Neural cell (in vitro differentiated cells): ENCODE measurements at regions not wholly inside any gene's neighbourhood (a gene's known extent, or its start where the extent isn't known, plus 50 kb on each side); places are given as distances from the start of the nearest gene placed in this dataset.

Experiments used
- H2AFZ ChIP-seq: fragments of 200-600, 300-800 bp; sonication (generic), shearing (Covaris generic); 2 replicates; pipeline ENCODE4 v1.6.0; 2014; ENCODE audit warnings: low read depth, mild to moderate bottlenecking, antibody characterized with exemption, low read length, moderate library complexity
- H3F3A ChIP-seq: fragments of 200-600 bp; shearing (Covaris generic); 2 replicates; pipeline ENCODE4 v1.6.1; 2016; ENCODE audit warnings: mild to moderate bottlenecking, moderate library complexity, mixed read lengths, antibody characterized with exemption, low read length; ENCODE audit not compliant: insufficient read depth, poor library complexity, severe bottlenecking
- H3K27ac ChIP-seq: fragments of 200-600, 300-800 bp; sonication (generic), shearing (Covaris generic); 2 replicates; pipeline ENCODE4 v1.5.1; 2014; ENCODE audit warnings: mild to moderate bottlenecking, low read length, moderate library complexity
- H3K27me3 ChIP-seq: fragments of 300-800, 200-600 bp; sonication (generic), shearing (Covaris generic); 2 replicates; pipeline ENCODE4 v1.6.0; 2014; ENCODE audit warnings: mild to moderate bottlenecking, low read depth, low read length, moderate library complexity; ENCODE audit not compliant: insufficient read depth
- H3K36me3 ChIP-seq: fragments of 300-800, 200-600 bp; sonication (generic), shearing (Covaris generic); 2 replicates; pipeline ENCODE4 v1.5.1; 2014; ENCODE audit warnings: mild to moderate bottlenecking, antibody characterized with exemption, low read length, moderate library complexity; ENCODE audit not compliant: insufficient read depth
- H3K4me2 ChIP-seq: fragments of 300-800, 200-600 bp; sonication (generic), shearing (Covaris generic); 2 replicates; pipeline ENCODE4 v1.6.0; 2014; ENCODE audit warnings: mild to moderate bottlenecking, low read length
- H3K4me3 ChIP-seq: fragments of 300-800, 200-600 bp; sonication (generic), shearing (Covaris generic); 2 replicates; pipeline ENCODE4 v1.5.1; 2014; ENCODE audit warnings: mild to moderate bottlenecking, low read length, moderate library complexity
- H3K79me2 ChIP-seq: fragments of 200-600 bp; shearing (Covaris generic); replicated peaks from 2 replicates; pipeline ENCODE4 v1.6.0; 2014; ENCODE audit warnings: mild to moderate bottlenecking, low read length, moderate library complexity; ENCODE audit not compliant: insufficient read depth
- H3K9ac ChIP-seq: fragments of 300-800, 200-600 bp; sonication (generic), shearing (Covaris generic); 2 replicates; pipeline ENCODE4 v1.6.1; 2016; ENCODE audit warnings: mild to moderate bottlenecking, low read length, mixed read lengths
- H3K9me2 ChIP-seq: fragments of 200-600 bp; shearing (Covaris generic); 2 replicates; pipeline ENCODE4 v1.6.1; 2016; ENCODE audit warnings: mild to moderate bottlenecking, low read length, mixed read lengths; ENCODE audit not compliant: insufficient read depth
- H3K9me3 ChIP-seq: fragments of 200-600, 300-800 bp; sonication (generic), shearing (Covaris generic); 2 replicates; pipeline ENCODE4 v1.6.1; 2016; ENCODE audit warnings: mild to moderate bottlenecking, mixed run types, low read length, moderate library complexity, mixed read lengths
- H4K20me1 ChIP-seq: fragments of 200-600 bp; shearing (Covaris generic); 2 replicates; pipeline ENCODE4 v1.6.1; 2016; ENCODE audit warnings: mild to moderate bottlenecking, mixed run types; ENCODE audit not compliant: insufficient read depth
- CTCF ChIP-seq: fragments of 450-650 bp; IDR thresholded peaks from 2 replicates; pipeline ENCODE4 v1.5.1; 2014; ENCODE audit warnings: antibody characterized with exemption, mild to moderate bottlenecking, moderate library complexity; ENCODE audit not compliant: poor library complexity, severe bottlenecking
- EP300 ChIP-seq: fragments of 450-650 bp; conservative IDR thresholded peaks from 2 replicates; pipeline ENCODE4 v1.6.1; 2014; ENCODE audit warnings: antibody characterized with exemption, mild to moderate bottlenecking, moderate library complexity; ENCODE audit not compliant: poor library complexity, severe bottlenecking
- EZH2 ChIP-seq: fragments of 200-600, 300-800 bp; shearing (Covaris generic), sonication (generic); IDR thresholded peaks from 2 replicates; pipeline ENCODE4 v1.6.1; 2014; ENCODE audit warnings: antibody characterized with exemption, low read length, borderline replicate concordance, mild to moderate bottlenecking; ENCODE audit not compliant: insufficient read depth, poor library complexity, severe bottlenecking
- MXI1 ChIP-seq: fragments of 450-650 bp; conservative IDR thresholded peaks from 2 replicates; pipeline ENCODE4 v1.6.1; 2014; ENCODE audit warnings: antibody characterized with exemption, mild to moderate bottlenecking; ENCODE audit not compliant: poor library complexity, severe bottlenecking
- POLR2AphosphoS5 ChIP-seq: IDR thresholded peaks from 2 replicates; pipeline ENCODE4 v1.6.1; 2012
- RAD21 ChIP-seq: fragments of 450-650 bp; conservative IDR thresholded peaks from 2 replicates; pipeline ENCODE4 v1.6.1; 2014; ENCODE audit warnings: antibody characterized with exemption, mild to moderate bottlenecking, moderate library complexity
- REST ChIP-seq: IDR thresholded peaks from 2 replicates; pipeline ENCODE4 v1.6.1; 2012; ENCODE audit warnings: borderline replicate concordance
- SMC3 ChIP-seq: fragments of 450-650 bp; conservative IDR thresholded peaks from 2 replicates; pipeline ENCODE4 v1.6.1; 2014; ENCODE audit warnings: antibody characterized with exemption, mild to moderate bottlenecking, moderate library complexity; ENCODE audit not compliant: poor library complexity
- TAF1 ChIP-seq: IDR thresholded peaks from 2 replicates; pipeline ENCODE4 v1.6.1; 2012; ENCODE audit warnings: low read depth

- Histone ChIP-seq H3K79me2 (no peaks in the 10 kb centered on the region), H2AFZ (no peak overlapping the region), H3K36me3 (no peaks in the 10 kb centered on the region), H3K9me2 (no peaks in the 10 kb centered on the region), H3K27ac (peak overlapping the region; percentile 80), H3K4me3 (peak overlapping the region; percentile 59), H4K20me1 (no peaks in the 10 kb centered on the region), H3K27me3 (no peaks in the 10 kb centered on the region), H3K9me3 (no peaks in the 10 kb centered on the region), H3F3A (peaks cover 3% of the 10 kb centered on the region), H3K4me2 (peak overlapping the region; percentile 42), H3K9ac (peak overlapping the region; percentile 51)
- TF ChIP-seq MXI1 (no peak), TAF1 (no peak), EZH2 (no peak), POLR2AphosphoS5 (peak; percentile 39), EP300 (peak; percentile 67), CTCF (no peak), RAD21 (no peak)
These were observed 305.7 kb upstream of the VRK2 start for GRCh38 chr2:57740891-57741290.

- Histone ChIP-seq H3F3A (no peaks in the 10 kb centered on the region), H3K36me3 (no peaks in the 10 kb centered on the region), H3K4me2 (no peak overlapping the region), H3K27ac (no peak overlapping the region), H3K4me3 (no peak overlapping the region), H3K27me3 (no peaks in the 10 kb centered on the region), H3K79me2 (no peaks in the 10 kb centered on the region), H3K9me3 (no peaks in the 10 kb centered on the region), H3K9me2 (no peaks in the 10 kb centered on the region), H3K9ac (no peak overlapping the region), H2AFZ (no peak overlapping the region), H4K20me1 (no peaks in the 10 kb centered on the region)
- TF ChIP-seq CTCF (no peak), EZH2 (no peak), POLR2AphosphoS5 (no peak), RAD21 (no peak), MXI1 (no peak), TAF1 (no peak), REST (no peak), EP300 (no peak), SMC3 (no peak)
These were observed 293.0 kb upstream of the VRK2 start for GRCh38 chr2:57753636-57754035.
